Endometrial microvascular endothelial cells (primary cell): ENCODE measurements at regions not wholly inside any gene's neighbourhood (a gene's known extent, or its start where the extent isn't known, plus 50 kb on each side); places are given as distances from the start of the nearest gene placed in this dataset.

Experiments used
- in situ Hi-C: cut with HindIII; loops from 2 replicates; pipeline ENCODE4 v1.10.0; 2017; ENCODE audit warnings: low sequenced_read_pairs, low pct_unique_long_range_greater_than_20kb; ENCODE audit errors: inconsistent ontology term

DNA sequence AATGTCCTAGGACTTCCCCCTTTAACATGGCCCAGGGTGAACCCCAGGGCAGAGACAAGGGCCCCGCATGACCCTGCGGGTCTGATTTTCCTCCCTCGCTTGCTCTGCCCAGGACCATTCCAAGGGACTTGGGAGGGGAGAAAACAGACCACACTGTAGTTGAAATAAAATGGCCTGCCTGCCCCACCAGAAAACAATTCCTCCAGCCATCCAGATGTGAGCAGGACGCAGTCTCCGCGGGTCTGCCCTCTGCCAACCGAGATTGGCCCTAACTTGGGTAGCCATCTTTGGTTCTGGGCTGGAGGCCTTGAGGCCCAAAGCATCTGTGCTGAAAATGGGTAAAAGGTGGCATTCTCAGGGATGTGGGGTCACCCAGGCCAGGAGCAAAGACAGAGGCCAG, 75.5 kb downstream of the RFLNA start:
- in situ Hi-C loops, result no loop called here

DNA sequence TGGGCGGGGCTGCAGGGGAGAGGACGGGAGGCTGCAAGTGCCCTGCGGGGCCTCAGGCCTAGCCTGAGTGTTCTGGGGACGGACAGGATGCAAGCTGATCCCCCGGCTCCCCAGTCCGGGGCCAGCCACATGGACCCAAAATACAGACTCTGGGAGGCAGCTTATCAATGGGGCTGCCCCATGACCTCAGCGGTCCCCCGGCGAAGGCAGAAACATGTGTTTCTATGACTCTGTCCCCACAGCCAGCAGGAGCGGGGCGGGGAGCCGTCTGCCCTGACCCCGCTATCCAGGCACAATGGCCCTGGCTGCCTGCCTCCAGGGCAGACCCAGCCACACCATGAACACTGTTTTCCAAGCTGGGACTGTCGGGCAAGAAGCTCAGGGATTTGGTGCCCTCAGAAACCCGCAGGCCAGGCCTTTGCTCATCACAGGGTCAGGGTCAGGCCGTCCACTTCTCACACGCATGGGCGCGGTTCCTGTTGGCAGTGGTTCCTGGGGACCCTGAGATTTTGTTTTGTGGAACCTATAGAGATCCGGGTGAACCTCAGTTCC, 75.0 kb downstream of the RFLNA start:
- in situ Hi-C loops, result no loop called here

DNA sequence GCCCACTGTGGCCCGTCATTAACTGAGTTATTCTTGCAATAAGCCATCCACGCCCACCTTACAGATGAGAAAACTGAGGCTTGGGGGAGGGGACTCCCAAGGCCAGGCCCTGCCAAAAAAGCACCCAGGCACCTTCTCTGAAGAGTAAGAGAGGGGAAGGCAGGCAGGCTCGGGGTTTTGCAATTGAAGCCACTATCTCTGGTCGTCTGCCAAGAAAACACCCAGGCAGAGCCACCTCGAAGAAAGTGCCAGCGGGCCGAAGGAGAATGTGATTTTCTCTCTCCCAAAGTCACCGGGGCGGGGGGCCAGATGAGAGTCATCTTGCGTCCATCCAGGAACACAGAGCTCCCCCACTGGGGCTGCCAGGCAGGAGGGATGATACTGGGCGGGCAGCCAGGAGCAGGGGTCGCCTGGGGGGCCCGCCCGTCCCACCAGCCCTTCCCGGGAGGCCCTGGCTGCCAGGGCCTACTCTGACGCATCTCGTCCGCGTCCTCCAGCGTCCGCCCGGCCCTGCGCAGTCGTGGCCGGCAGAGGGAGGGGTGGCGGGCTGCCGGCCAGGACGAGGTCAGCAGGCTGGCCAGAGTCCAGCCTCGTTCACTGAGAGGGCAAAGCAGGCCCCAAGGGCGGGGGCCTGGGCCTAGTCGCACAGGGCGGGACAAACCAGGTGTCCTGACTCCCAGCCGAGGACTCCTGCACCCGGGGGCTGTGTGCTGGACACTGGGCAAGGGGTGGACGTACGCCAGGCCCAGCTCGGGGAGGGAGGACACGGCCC, 74.3 kb downstream of the RFLNA start:
- in situ Hi-C loops, result no loop called here

- in situ Hi-C loops, result no loop called here
Observed at GRCh38 chr12:124368421-124369032, 73.6 kb downstream of the RFLNA start.

GRCh38 chr12:124365726-124366430, 71.0 kb downstream of the RFLNA start:
- in situ Hi-C loops, result no loop called here
